H7 (cell line): ENCODE measurements at regions not wholly inside any gene's neighbourhood (a gene's known extent, or its start where the extent isn't known, plus 50 kb on each side); places are given as distances from the start of the nearest gene placed in this dataset.
"Not testable (repeated sequence)": the region's sequence is repeated elsewhere in the genome, so short reads cannot be mapped to it uniquely, and the experiment has no call there.

Source experiments
- DNase-seq: peaks from one replicate; pipeline ENCODE4 v3.0.0; 2012
- H3K27me3 ChIP-seq: 2 replicates; pipeline ENCODE4 v1.6.0; 2011; ENCODE audit warnings: mild to moderate bottlenecking, low read length; ENCODE audit not compliant: control insufficient read depth, insufficient read depth
- H3K36me3 ChIP-seq: replicated peaks from 2 replicates; pipeline ENCODE4 v1.5.1; 2011; ENCODE audit warnings: low read length; ENCODE audit not compliant: control insufficient read depth, insufficient read depth
- H3K4me3 ChIP-seq: 2 replicates; pipeline ENCODE4 v1.5.1; 2011; ENCODE audit warnings: low read depth, mild to moderate bottlenecking, control low read depth, low read length, moderate library complexity; ENCODE audit not compliant: insufficient read depth

- Histone ChIP-seq H3K36me3 (no peaks in the 10 kb centered on the region), H3K27me3 (no peaks in the 10 kb centered on the region), H3K4me3 (no peak overlapping the region)
- no peak for DNase-seq
Observed at GRCh38 chr4:19254486-19254885, 997.2 kb upstream of the SLIT2 start.

- no peak for DNase-seq
- Histone ChIP-seq H3K27me3 (no peaks in the 10 kb centered on the region), H3K4me3 (no peak overlapping the region), H3K36me3 (no peaks in the 10 kb centered on the region)
Observed at GRCh38 chr4:19248023-19248422, 1003.7 kb upstream of the SLIT2 start.

- Histone ChIP-seq H3K4me3 (no peak overlapping the region), H3K36me3 (no peaks in the 10 kb centered on the region), H3K27me3 (no peaks in the 10 kb centered on the region)
- DNase-seq: no peak
Observed at GRCh38 chr4:19241895-19242294, 1009.8 kb upstream of the SLIT2 start.

- no peak for DNase-seq
- Histone ChIP-seq H3K27me3 (no peaks in the 10 kb centered on the region), H3K36me3 (no peaks in the 10 kb centered on the region), H3K4me3 (no peak overlapping the region)
Observed at GRCh38 chr4:19239565-19239964, 1012.1 kb upstream of the SLIT2 start.

GRCh38 chr4:19236473-19236872 is 1015.2 kb upstream of the SLIT2 start:
- no peak overlapping the region for H3K4me3 ChIP-seq
- no peaks in the 10 kb centered on the region for H3K36me3 ChIP-seq
- no peaks in the 10 kb centered on the region for H3K27me3 ChIP-seq
- no peak for DNase-seq

GRCh38 chr4:19230906-19231545 is 1020.7 kb upstream of the SLIT2 start:
- Histone ChIP-seq H3K27me3 (no peaks in the 10 kb centered on the region), H3K4me3 (no peak overlapping the region), H3K36me3 (no peaks in the 10 kb centered on the region)
- DNase-seq: no peak

GRCh38 chr4:19227701-19228100 is 1024.0 kb upstream of the SLIT2 start:
- no peak for DNase-seq
- Histone ChIP-seq H3K4me3 (no peak overlapping the region), H3K36me3 (no peaks in the 10 kb centered on the region), H3K27me3 (no peaks in the 10 kb centered on the region)

GRCh38 chr4:19224820-19225219 is 1026.9 kb upstream of the SLIT2 start:
- Histone ChIP-seq H3K4me3 (no peak overlapping the region), H3K36me3 (no peaks in the 10 kb centered on the region), H3K27me3 (no peaks in the 10 kb centered on the region)
- DNase-seq: no peak

GRCh38 chr4:19216476-19216875 is 1035.2 kb upstream of the SLIT2 start:
- DNase-seq: no peak
- no peaks in the 10 kb centered on the region for H3K36me3 ChIP-seq
- H3K27me3 ChIP-seq: no peaks in the 10 kb centered on the region
- H3K4me3 ChIP-seq: no peak overlapping the region

GRCh38 chr4:19214591-19215186 is 1037.0 kb upstream of the SLIT2 start:
- DNase-seq: no peak
- Histone ChIP-seq H3K27me3 (no peaks in the 10 kb centered on the region), H3K36me3 (no peaks in the 10 kb centered on the region), H3K4me3 (no peak overlapping the region)

GRCh38 chr4:19213388-19213787 is 1038.3 kb upstream of the SLIT2 start:
- no peak for DNase-seq
- Histone ChIP-seq H3K27me3 (no peaks in the 10 kb centered on the region), H3K4me3 (no peak overlapping the region), H3K36me3 (no peaks in the 10 kb centered on the region)

- no peak for DNase-seq
- Histone ChIP-seq H3K4me3 (no peak overlapping the region), H3K27me3 (no peaks in the 10 kb centered on the region), H3K36me3 (no peaks in the 10 kb centered on the region)
Observed at GRCh38 chr4:19205853-19206252, 1045.9 kb upstream of the SLIT2 start.

- DNase-seq, H3K4me3 ChIP-seq, H3K36me3 ChIP-seq: not testable (repeated sequence)
Observed at GRCh38 chr4:19197838-19198237, 1053.9 kb upstream of the SLIT2 start.

GRCh38 chr4:19195696-19196095 is 1056.0 kb upstream of the SLIT2 start:
- Histone ChIP-seq H3K4me3 (no peak overlapping the region), H3K36me3 (no peaks in the 10 kb centered on the region), H3K27me3 (no peaks in the 10 kb centered on the region)
- DNase-seq: peak; percentile 2

More at GRCh38 chr4:19197838-19198237, 1053.9 kb upstream of the SLIT2 start:
- not testable (repeated sequence) for H3K27me3 ChIP-seq

GRCh38 chr4:19194672-19195071 is 1057.0 kb upstream of the SLIT2 start:
- no peak overlapping the region for H3K4me3 ChIP-seq
- DNase-seq: peak; percentile 1
- no peaks in the 10 kb centered on the region for H3K36me3 ChIP-seq
- H3K27me3 ChIP-seq: no peaks in the 10 kb centered on the region
